ENCODE measurements at regions not wholly inside any gene's neighbourhood (a gene's known extent, or its start where the extent isn't known, plus 50 kb on each side); places are given as distances from the start of the nearest gene placed in this dataset.

DNA sequence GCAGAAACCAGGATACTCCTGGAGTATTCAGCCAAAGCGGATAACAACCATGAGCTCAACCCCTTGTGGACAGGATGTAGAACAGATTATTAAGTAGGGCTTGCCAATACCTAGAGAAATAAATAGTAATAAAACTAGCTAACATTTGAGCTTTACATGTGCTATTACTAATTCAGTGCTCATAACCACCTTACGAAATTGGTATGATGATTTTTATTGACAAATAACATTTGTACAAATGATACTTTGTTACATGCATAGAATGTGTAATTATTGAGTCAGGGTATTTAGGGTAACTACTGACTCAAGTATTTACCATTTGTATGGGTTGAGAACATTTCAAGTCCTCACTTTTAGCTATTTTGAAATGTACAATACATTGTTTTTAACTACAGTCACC, 287.9 kb downstream of the CDC5L start:
- DNase-seq (ENCODE audit: low read depth, low spot score) = no peak
- in situ Hi-C loops (cut with HindIII; ENCODE audit: low pct_unique_long_range_greater_than_20kb, low sequenced_read_pairs) = no loop called here

DNA sequence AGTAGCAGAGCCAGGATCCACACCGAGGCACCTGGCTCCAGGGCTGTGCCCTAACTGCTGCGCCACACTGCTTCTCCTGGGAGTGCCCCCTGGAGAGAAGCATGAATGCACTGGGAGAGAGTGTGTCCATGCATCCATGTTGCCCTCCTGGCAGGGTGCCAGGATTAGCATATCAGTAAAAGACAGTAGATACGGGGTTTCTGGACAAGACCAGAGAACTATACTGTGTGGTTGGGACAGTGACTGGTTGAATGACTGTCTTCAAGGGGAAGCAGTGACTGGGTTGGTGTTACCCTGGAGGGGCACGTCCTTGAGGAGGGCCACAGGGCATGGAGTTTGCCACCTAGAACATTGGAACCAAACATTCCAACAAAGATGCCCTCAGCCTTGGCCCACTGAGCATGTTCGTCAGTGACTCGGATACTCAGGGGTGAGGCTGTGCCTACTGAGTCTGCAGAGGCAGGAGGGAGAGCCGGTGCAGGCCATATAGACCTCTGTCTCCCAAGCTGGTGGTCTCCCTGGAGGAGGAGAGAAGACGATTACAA, 288.8 kb downstream of the CDC5L start:
- DNase-seq (ENCODE audit: low read depth, low spot score) = no peak
- in situ Hi-C loops (cut with HindIII; ENCODE audit: low pct_unique_long_range_greater_than_20kb, low sequenced_read_pairs) = no loop called here

DNA sequence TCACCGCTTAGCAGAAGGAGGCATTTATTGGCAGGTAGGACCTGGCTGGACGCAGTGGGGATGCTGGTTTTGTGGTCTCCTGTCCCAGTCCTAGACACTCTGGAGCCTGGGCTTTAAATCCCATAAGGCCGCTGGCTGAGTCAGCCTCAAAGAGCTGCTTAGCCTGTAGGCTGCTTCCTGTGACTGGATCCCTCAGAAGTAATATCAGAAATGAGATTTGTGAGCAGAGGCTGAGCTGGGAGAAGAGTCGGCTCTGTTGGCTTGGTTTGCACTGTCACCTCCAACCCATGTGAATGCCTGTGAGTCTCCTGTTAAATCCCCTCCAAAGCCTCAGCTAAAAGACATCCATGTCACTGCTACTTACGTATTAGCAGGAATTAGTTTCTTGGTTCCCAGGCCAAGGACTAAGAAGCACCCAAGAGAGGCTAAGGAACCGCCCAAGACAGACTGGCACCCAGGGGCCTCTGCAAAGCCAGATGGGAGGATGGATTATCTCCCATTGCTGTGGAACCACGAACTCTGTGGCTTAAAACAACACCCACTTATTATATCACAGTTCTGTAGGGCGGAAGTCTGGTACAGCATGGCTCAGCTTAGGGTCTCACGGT, 289.4 kb downstream of the CDC5L start:
- in situ Hi-C loops (cut with HindIII; ENCODE audit: low pct_unique_long_range_greater_than_20kb, low sequenced_read_pairs) = no loop called here
- DNase-seq (ENCODE audit: low read depth, low spot score) = no peak

DNA sequence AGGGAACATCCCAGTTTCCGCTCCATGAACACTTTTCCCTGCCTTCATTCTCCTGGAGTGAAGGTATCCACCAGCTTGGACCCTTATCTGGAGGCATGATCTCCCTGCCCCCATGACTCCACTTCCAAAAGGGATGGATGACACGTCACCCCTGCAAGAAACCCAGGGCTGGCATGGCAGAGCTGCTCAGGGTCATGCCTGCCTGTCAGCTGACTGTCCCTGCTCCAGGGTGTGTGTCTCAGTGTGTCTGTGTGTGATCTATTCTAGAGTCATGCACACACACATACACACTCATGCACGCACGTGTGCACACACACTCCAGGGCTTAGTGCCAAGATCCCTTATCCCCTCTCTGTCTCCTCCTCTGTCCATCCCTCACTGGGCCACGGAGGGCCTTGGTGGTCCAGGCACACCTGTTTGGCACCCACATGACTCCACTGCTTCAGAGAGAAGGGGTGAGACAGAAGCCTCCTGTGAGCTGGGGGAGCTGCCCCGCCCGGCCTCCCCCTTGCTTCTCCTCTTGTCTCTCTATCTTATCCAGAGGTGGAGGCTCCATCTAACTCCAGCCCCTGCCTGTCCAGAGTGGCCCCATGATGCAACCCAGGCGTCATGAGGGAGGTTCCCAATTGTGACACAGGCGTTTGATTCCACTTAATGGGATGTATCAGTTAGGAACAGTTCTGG, 290.9 kb downstream of the CDC5L start:
- in situ Hi-C loops (cut with HindIII; ENCODE audit: low pct_unique_long_range_greater_than_20kb, low sequenced_read_pairs) = no loop called here
- no peak for DNase-seq (ENCODE audit: low read depth, low spot score)

DNA sequence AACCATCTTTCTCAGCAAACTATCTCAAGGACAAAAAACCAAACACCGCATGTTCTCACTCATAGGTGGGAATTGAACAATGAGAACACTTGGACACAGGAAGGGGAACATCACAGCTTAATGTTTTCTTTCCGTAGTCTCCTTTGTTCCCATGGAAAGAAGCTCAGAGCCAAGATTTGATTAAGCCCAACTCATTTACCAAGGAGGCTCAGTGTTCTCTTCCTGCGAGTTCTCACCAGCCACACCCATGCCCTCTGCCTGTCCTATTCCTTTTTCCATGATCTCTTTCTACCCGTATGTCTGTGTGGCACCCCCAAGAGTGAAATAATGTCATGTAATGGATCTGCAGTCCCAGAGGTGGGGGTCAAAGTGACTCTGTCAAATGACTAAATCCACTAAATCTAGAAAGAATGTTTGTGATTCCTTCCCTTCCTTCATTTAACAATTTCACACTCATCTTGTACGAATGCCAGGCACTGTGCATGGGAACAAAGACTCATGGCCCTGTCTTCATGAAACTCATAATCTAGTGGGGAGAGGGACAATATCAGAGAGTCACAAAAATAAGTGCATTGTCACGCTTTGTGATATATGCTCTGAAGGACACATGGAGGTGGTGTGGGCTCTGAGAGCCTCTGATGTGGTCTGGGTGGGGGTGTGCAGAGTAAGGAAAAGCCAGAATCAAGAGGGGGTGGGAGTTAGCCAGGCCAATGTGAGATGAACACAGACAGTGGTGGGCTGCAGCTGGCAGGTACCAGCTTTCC, 292.1 kb downstream of the CDC5L start:
- in situ Hi-C loops (cut with HindIII; ENCODE audit: low pct_unique_long_range_greater_than_20kb, low sequenced_read_pairs) = no loop called here
- no peak for DNase-seq (ENCODE audit: low read depth, low spot score)

DNA sequence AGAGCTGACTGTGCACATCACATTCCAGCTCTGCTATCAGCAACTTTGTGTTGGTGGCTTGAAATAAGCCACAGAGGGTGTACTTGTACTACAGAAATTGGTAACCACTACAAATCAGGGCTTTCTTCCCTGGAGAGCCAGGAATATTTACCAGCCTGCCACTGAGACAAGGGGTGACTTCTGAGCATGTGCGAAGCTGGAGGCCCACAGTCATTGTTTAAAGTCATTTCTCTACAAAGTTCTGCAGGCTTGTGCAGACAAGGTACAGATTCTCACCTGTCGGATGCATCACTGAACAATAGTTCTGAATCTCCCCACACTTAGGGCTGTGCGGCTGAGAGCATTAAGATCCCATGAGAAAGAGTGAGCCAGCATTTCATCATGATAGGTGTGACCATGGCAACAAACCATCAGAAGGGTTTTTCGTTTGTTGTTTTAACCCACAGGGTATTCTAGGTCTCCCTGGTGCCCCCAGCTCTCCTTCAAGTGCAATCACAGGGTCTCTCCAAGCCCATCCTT, 292.8 kb downstream of the CDC5L start:
- no peak for DNase-seq (ENCODE audit: low read depth, low spot score)
- in situ Hi-C loops (cut with HindIII; ENCODE audit: low pct_unique_long_range_greater_than_20kb, low sequenced_read_pairs) = no loop called here

DNA sequence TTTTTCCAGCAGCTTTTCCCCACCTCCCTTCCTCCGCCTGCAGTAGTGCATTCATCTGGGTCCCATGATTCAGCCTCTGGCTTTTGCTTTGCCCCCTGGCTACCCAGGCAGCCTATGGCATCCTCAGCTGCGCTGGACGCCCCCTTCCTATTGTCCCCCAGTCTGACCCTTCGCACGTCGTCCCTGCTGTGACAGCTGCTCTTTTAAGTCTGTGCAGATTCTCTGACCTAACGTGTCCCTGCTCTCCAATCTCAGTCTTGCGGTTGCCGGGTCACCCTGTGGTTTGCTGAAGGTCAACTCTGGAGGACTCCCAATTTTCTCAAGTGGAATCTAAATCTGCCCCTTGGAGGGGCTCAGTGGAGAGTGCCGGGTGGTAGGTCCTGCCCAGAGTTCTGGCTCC, 294.3 kb downstream of the CDC5L start:
- no peak for DNase-seq (ENCODE audit: low read depth, low spot score)
- in situ Hi-C loops (cut with HindIII; ENCODE audit: low pct_unique_long_range_greater_than_20kb, low sequenced_read_pairs) = no loop called here

DNA sequence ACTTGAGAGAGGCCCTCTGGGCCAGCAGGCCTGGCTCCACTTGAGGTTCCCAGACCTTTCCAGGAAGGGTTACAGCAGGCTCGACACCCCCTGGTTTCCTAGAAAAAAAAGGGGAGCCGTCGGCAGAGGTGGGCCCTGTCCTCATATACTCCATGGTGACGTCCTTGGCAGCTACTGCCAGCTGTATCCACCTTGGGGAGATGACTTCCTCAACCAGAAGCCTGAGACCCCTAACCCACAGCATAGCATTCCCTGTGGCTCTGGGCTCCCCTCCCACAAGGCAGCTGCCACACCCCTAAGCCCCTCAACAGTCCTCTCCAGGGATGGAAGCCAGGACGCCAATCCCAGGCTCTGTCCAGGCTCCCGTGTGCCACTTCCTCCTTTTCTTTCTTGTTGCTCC, 294.8 kb downstream of the CDC5L start:
- no peak for DNase-seq (ENCODE audit: low read depth, low spot score)
- in situ Hi-C loops (cut with HindIII; ENCODE audit: low pct_unique_long_range_greater_than_20kb, low sequenced_read_pairs) = no loop called here

DNA sequence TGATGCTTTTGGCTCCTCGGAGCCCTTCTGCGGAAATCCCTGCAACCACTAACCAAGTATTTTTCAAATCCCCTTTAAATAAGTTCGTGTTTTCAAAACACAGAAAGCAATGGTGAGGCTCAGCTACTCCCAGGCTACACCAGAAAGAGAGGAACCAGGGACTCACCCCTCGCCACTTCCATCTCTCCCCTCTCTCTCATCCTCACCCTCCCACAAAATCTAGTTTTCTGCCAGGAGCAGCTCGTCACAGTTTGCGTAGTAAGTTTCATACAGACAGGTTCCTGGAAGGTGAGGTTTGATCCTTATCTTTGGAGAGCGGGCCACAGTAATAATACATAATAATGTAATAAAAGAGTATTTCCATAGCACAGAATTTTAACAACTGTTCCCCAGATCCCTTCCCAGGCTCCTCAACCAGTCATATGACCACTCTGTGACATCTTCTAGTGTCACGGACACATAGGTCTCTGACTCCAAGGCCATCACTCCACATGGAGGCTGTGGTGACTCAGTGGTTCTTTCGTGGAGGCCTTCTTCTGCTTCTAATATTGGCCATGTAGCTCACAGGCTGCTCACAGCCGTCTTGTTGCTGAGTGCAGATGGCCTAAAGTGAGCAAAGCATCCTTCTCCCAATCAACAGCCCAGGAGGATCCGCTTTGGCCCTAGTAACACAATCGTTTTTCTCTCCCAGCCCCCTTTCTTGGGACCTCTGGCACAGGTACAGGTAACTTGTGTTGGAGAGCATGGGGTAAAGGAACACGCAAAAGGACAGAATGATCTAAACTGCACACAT, 295.7 kb downstream of the CDC5L start:
- DNase-seq (ENCODE audit: low read depth, low spot score) = no peak
- in situ Hi-C loops (cut with HindIII; ENCODE audit: low pct_unique_long_range_greater_than_20kb, low sequenced_read_pairs) = no loop called here

DNA sequence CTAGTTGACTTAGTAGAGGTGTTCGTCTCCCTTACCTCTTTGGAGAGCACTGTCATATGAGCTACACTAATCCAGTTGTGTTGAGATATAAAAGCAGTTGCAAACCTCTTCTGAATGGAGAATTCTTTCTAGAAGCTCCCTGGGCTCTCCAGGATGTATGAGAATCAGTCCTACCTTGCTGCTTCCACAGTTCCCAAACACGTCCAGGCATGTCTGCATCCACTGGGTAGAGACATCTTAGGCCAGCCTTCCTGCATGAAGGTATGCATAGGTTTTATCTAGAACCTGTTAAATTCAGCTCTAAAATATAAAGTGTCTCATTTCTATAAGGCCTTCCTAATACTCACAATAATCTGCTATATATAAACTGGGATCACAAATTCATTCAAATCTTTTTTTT, 297.7 kb downstream of the CDC5L start:
- in situ Hi-C loops (cut with HindIII; ENCODE audit: low pct_unique_long_range_greater_than_20kb, low sequenced_read_pairs) = no loop called here
- DNase-seq (ENCODE audit: low read depth, low spot score) = no peak

DNA sequence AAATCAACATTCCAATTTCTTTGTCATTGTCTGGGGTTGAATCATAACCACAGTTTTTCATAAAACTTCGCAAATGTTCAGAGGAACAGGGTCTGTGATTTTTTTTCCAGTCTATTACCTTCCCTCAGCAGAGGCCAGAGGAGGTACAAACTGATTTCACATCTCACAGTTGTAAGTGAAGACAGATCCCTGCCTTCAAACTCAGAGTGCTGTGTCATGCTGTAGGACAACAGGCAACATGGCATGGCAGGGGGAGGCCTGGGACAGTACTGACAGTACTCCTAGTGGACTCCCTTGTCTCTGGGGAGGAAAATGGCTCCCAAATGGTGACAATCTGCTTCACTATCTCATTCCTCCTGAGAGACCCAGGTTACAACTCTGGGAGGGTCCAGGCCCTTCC, 308.6 kb downstream of the CDC5L start:
- in situ Hi-C loops (cut with HindIII; ENCODE audit: low pct_unique_long_range_greater_than_20kb, low sequenced_read_pairs) = no loop called here

DNA sequence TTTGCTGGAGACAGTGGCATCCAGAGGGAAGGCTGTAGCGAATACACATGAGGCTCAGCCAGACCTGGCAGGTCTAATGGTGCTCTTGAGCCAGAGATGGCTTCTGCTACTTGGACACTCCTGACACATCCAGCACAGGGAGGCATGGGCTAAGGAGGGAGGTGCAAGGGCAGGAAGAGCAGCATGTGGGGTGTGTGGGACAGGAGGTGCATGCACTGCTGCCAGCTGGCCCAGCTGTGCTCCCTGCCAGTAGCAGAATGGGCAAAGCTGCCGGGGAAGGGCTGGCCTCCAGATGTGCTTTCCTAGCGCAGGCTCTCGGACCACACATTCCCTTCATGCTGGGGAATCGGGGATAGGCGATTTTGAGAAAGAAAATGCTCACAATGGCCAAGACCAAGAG, 309.2 kb downstream of the CDC5L start:
- DNase-seq (ENCODE audit: low read depth, low spot score) = no peak

More for the DNA sequence above, 308.6 kb downstream of the CDC5L start:
- no peak for DNase-seq (ENCODE audit: low read depth, low spot score)

DNA sequence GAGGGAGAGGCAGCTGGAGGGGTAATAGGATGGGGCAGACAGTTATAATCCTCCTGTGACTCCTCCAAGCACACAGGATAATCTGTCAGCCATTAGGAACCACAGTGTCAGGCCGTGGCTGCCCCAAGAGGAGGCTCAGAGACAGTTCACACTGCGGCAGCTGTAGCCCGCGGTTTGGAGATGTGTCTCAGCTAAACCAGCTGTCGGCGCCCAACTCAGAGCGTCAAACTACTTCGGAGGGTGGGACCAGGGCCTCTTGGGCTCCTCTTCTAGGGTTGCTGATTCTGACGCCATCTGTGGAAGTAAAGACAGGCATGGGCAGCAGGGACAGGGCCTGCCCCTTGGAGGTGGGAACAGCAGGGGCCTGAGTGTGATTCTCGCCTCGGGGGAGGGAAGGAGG, 309.8 kb downstream of the CDC5L start:
- in situ Hi-C loops (cut with HindIII; ENCODE audit: low pct_unique_long_range_greater_than_20kb, low sequenced_read_pairs) = no loop called here
- DNase-seq (ENCODE audit: low read depth, low spot score) = no peak

More for the DNA sequence above, 309.2 kb downstream of the CDC5L start:
- in situ Hi-C loops (cut with HindIII; ENCODE audit: low pct_unique_long_range_greater_than_20kb, low sequenced_read_pairs) = no loop called here

DNA sequence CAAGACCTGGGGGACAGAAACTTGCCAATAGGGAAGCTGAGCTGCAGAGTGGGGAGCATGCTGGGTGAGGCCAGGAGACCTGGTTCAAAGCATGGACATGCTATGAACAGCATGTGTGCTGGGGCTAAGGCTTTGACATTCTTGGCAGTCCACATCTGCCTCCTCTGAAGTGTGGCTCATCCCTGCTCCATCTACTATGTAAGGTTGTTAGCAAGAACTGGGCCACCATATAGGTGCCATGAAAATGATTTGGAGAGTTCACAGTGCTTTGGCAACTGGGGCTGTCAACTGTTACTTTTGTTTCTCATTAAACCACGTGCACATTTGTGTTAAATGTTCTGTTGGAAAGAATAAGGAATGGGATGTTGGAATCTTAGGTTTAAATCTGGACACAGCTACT, 311.1 kb downstream of the CDC5L start:
- no peak for DNase-seq (ENCODE audit: low read depth, low spot score)
- in situ Hi-C loops (cut with HindIII; ENCODE audit: low pct_unique_long_range_greater_than_20kb, low sequenced_read_pairs) = no loop called here

DNA sequence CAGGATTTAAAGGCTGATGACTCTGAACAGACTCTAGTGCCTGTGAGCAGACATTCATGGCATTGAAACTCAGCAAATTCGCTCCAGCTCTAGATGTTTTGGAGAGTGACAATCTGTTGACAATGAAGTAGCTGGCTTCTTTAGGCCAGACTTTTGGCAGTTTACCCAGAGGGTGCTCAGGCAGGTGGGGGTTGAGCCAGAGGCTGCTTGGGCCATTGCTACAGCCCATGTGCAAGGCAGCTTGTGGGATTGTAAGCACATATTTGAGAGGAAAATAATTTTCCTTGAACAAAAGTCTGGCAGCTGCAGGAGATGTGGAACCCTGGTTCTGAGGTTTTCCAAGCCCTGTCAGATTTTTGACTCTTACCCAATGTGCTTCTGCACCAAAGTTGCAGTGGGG, 311.6 kb downstream of the CDC5L start:
- in situ Hi-C loops (cut with HindIII; ENCODE audit: low pct_unique_long_range_greater_than_20kb, low sequenced_read_pairs) = no loop called here
- no peak for DNase-seq (ENCODE audit: low read depth, low spot score)

DNA sequence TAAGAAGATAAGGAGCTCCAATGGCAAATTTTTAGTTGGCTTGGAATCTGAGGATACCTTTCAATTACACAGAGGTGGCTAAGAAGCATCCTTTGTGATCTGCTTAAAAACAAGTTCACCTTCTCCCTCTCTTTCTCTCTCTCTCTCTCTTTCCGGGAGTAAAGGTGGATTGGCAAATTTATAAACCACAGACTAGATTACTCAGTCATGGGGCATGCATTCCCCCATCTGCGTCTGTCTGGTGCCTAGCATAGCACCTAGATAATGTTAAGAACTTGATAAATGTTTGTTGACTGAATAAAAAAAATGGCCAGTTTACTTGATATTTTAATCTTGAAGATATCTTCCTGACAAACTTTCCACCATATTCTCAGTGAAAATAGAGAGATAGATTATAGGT, 312.3 kb downstream of the CDC5L start:
- DNase-seq (ENCODE audit: low read depth, low spot score) = no peak

DNA sequence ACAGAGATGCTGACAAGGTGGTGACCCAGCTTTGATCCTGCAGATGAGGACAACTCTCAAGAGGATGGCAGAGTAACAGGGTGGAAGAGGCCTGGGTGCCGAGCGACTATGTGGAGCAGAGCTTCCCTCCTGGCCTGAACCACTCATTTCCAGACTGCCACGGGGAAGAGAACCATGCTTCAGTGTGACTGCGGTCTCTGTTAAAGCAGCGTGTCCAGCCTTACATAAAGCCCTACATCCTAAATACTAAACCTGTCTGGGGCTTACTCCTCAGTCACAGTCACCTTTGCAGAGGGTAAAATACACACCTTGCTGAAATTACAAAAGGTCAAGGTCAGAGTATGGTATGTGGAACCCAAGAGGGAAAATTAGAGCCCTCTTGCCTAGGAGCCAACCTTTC, 312.9 kb downstream of the CDC5L start:
- in situ Hi-C loops (cut with HindIII; ENCODE audit: low pct_unique_long_range_greater_than_20kb, low sequenced_read_pairs) = no loop called here
- DNase-seq (ENCODE audit: low read depth, low spot score) = no peak

More for the DNA sequence above, 312.3 kb downstream of the CDC5L start:
- in situ Hi-C loops (cut with HindIII; ENCODE audit: low pct_unique_long_range_greater_than_20kb, low sequenced_read_pairs) = no loop called here
